ENCODE measurements at regions not wholly inside any gene's neighbourhood (a gene's known extent, or its start where the extent isn't known, plus 50 kb on each side); places are given as distances from the start of the nearest gene placed in this dataset.
"Not testable (repeated sequence)": the region's sequence is repeated elsewhere in the genome, so short reads cannot be mapped to it uniquely, and the experiment has no call there.

DNA sequence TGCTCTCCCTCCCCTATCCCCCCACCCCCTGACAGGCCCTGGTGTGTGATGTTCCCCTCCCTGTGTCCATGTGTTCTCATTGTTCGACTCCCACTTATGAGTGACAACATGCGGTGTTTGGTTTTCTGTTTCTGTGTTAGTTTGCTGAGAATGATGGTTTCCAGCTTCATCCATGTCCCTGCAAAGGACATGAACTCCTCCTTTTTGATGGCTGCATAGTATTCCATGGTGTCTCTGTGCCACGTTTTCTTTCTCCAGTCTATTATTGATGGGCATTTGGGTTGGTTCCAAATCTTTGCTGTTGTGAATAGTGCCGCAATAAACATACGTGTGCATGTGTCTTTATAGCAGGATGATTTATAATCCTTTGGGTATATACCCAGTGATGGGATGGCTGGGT lies 121.8 kb upstream of the SHOX start:
- TF ChIP-seq YY1 (IDR thresholded peaks at IDR 0.05; ENCODE audit: insufficient read depth, insufficient read length); ZNF274 (IDR thresholded peaks at IDR 0.05; ENCODE audit: low read depth, low read length); SUZ12 (IDR thresholded peaks at IDR 0.05; ENCODE audit: extremely low read depth, insufficient read depth, insufficient read length): not testable (repeated sequence)

All from NT2/D1 (cell line).